B cell (primary cell): ENCODE measurements at regions not wholly inside any gene's neighbourhood (a gene's known extent, or its start where the extent isn't known, plus 50 kb on each side); places are given as distances from the start of the nearest gene placed in this dataset.

Experiments
- ATAC-seq: fragments of 200-7000 bp; cut with Tn5 transposase; one replicate; pipeline ENCODE4 v1.10.0; 2021; ENCODE audit warnings: low read depth, mild to moderate bottlenecking, moderate number of reproducible peaks, moderate library complexity
- CTCF ChIA-PET: fragments of 350-600 bp; sonication (Branson Sonifier 250); formaldehyde crosslinking; loops from one replicate; lab custom pipeline; 2021; ENCODE audit warnings: antibody characterized with exemption, inconsistent platforms; lab: Charles Lee
- POLR2A ChIA-PET: fragments of 350-600 bp; sonication (Branson Sonifier 250); formaldehyde crosslinking; loops from one replicate; lab custom pipeline; 2021; ENCODE audit warnings: antibody characterized with exemption; lab: Charles Lee
- DNase-seq: peaks from one replicate; pipeline ENCODE4 v3.0.0; 2013
- H2AFZ ChIP-seq: 2 replicates; pipeline ENCODE4 v1.6.1; 2012; ENCODE audit warnings: mild to moderate bottlenecking, low read depth, low read length; ENCODE audit not compliant: insufficient read depth, poor library complexity, severe bottlenecking
- H3K27ac ChIP-seq, 2 donors: 1 replicate in 1 of 2; 2 replicates in 1 of 2; pipeline ENCODE4 v1.5.1; 2012 to 2013; ENCODE audit warnings: low read length in 2 of 2, mild to moderate bottlenecking in 2 of 2, moderate library complexity in 1 of 2
- H3K27me3 ChIP-seq, 4 experiments: fragments of 200-600 bp in 1 of 4; sonication (generic) in 1 of 4; replicated peaks in 1 of 4; 1 replicate in 2 of 4; 2 replicates in 2 of 4; pipeline versions ENCODE4 v1.6.1 to v1.7.0; 2013 to 2016; ENCODE audit warnings: low read length in 3 of 4, mild to moderate bottlenecking in 2 of 4, mixed read lengths in 1 of 4, moderate library complexity in 1 of 4; ENCODE audit not compliant: insufficient read depth in 4 of 4, control insufficient read depth in 3 of 4; ENCODE audit errors: control extremely low read depth in 1 of 4
- H3K36me3 ChIP-seq, 2 experiments: replicated peaks in 1 of 2; 1 replicate in 1 of 2; 2 replicates in 1 of 2; pipeline versions ENCODE4 v1.6.1 to v1.7.1; 2013; ENCODE audit warnings: low read length in 1 of 2; ENCODE audit not compliant: insufficient read depth in 2 of 2, control insufficient read depth in 1 of 2; ENCODE audit errors: control extremely low read depth in 1 of 2, extremely low read depth in 1 of 2
- H3K4me1 ChIP-seq, 2 donors: fragments of 200-600 bp in 1 of 2; sonication (generic) in 1 of 2; 1 replicate in 1 of 2; 2 replicates in 1 of 2; pipeline versions ENCODE4 v1.5.1 to v1.6.1; 2013 to 2017; ENCODE audit warnings: low read length in 2 of 2; ENCODE audit not compliant: control insufficient read depth in 2 of 2, insufficient read depth in 2 of 2
- H3K4me2 ChIP-seq: replicated peaks from 2 replicates; pipeline ENCODE3; 2012; ENCODE audit warnings: mild to moderate bottlenecking, low read depth, low read length; ENCODE audit not compliant: poor library complexity, severe bottlenecking
- H3K4me3 ChIP-seq, 5 experiments: fragments of 200-600 bp in 1 of 5; sonication (generic) in 1 of 5; 1 replicate in 3 of 5; 2 replicates in 2 of 5; pipeline versions ENCODE4 v1.5.1 to v1.7.0; 2011 to 2016; ENCODE audit warnings: low read length in 4 of 5, mild to moderate bottlenecking in 4 of 5, low read depth in 2 of 5, control low read depth in 1 of 5, moderate library complexity in 1 of 5; ENCODE audit not compliant: insufficient read depth in 1 of 5; ENCODE audit errors: control extremely low read depth in 1 of 5, extremely low read depth in 1 of 5
- H3K79me2 ChIP-seq: fragments of 200-600 bp; sonication (generic); one replicate; pipeline ENCODE4 v1.6.0; 2016; ENCODE audit warnings: low read length; ENCODE audit not compliant: control insufficient read depth, insufficient read depth
- H3K9ac ChIP-seq: fragments of 200-600 bp; sonication (generic); 2 replicates; pipeline ENCODE4 v1.6.1; 2017; ENCODE audit warnings: mild to moderate bottlenecking, low read length, moderate library complexity
- H3K9me3 ChIP-seq, 3 donors: one replicate each; pipeline versions ENCODE4 v1.6.1 to v1.7.1; 2013; ENCODE audit warnings: low read length in 2 of 3; ENCODE audit not compliant: control insufficient read depth in 2 of 3, insufficient read depth in 1 of 3; ENCODE audit errors: control extremely low read depth in 1 of 3
- H4K20me1 ChIP-seq: 2 replicates; pipeline ENCODE4 v1.6.0; 2012; ENCODE audit warnings: mild to moderate bottlenecking, low read length; ENCODE audit not compliant: insufficient read depth, control insufficient read depth, poor library complexity, severe bottlenecking
- H3K27ac Mint-ChIP-seq: one replicate; pipeline ENCODE4 v1.8.0; 2021; ENCODE audit warnings: mixed read lengths
- H3K27me3 Mint-ChIP-seq: one replicate; pipeline ENCODE4 v1.8.0; 2021; ENCODE audit warnings: mixed read lengths
- H3K4me1 Mint-ChIP-seq: one replicate; pipeline ENCODE4 v1.8.0; 2021; ENCODE audit warnings: mixed read lengths
- H3K4me3 Mint-ChIP-seq: one replicate; pipeline ENCODE4 v1.8.0; 2021; ENCODE audit warnings: mixed read lengths
- H3K9me3 Mint-ChIP-seq: one replicate; pipeline ENCODE4 v1.8.0; 2022; ENCODE audit warnings: mixed read lengths; ENCODE audit not compliant: insufficient read depth
- EZH2 ChIP-seq: IDR thresholded peaks from 2 replicates; pipeline ENCODE4 v1.6.1; 2012; ENCODE audit warnings: borderline replicate concordance, low read depth, mild to moderate bottlenecking, moderate library complexity, low read length; ENCODE audit not compliant: insufficient read depth, poor library complexity, severe bottlenecking
- WGBS: methylation state at CpG from one replicate; pipeline ENCODE4 v1.1.5; 2013; ENCODE audit warnings: missing lambda C conversion rate; ENCODE audit not compliant: insufficient coverage; 5-methylcytosine and 5-hydroxymethylcytosine counted together
- intact Hi-C: fragments of 100-400 bp; cut with micrococcal nuclease; formaldehyde crosslinking; loops from one replicate; pipeline ENCODE4 v1.10.0; 2022
- TF ChIP-seq, protein P1 (sequence below): fragments of 200-600 bp; IDR thresholded peaks from one replicate; pipeline ENCODE4 v1.8.0; 2022; ENCODE audit warnings: antibody characterized with exemption, mild to moderate bottlenecking

DNA sequence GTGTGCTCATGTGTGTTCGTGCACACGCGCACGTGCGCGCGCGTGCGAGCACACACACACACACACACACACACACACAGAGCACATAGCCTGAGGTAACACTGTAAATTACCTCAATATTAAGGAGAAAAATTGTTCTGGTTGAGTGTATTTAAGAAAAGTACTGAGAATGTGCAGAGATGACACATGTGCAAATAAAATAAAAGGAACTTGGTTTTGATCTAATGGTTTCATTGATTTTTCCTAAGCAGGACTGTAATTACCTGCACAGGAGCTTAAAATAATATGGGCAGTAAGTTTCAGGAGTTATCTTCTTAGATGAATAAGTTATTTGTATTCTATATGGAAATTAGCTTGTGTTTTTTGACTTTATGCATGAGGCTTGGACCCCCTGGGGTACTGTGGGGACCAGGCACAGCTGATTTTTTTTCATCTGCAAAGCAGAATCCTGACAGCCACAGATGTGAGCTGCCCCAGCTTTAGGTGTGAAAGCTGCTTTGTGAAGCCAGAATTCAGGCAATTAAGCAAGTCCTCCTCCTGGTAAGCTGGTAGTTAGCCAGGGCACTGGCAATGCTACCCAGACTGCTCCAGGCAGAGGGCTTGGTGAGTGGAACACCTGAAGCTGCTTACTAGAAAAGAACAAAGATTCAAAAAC lies 1040.6 kb upstream of the CITED2 start:
- CTCF ChIA-PET, result no interaction called here
- no CpG with 5 or more reads among the region's 9 CpGs for WGBS
- POLR2A ChIA-PET, result no interaction called here
- intact Hi-C loops, result no loop called here
- H3K4me3 Mint-ChIP-seq, result no peak overlapping the region
- Histone ChIP-seq H3K4me2 (no peak overlapping the region), H4K20me1 (no peaks in the 10 kb centered on the region), H3K4me1 (no peaks in the 10 kb centered on the region), H3K36me3 (no peaks in the 10 kb centered on the region), H3K9ac (no peak overlapping the region), H3K9me3 (peaks cover 0 to 5% (median 0%) of the 10 kb centered on the region in 3 donors), H3K4me3 (no peak overlapping the region), H3K79me2 (no peaks in the 10 kb centered on the region), H3K27me3 (no peaks in the 10 kb centered on the region), H2AFZ (no peak overlapping the region), H3K27ac (no peak overlapping the region)
- H3K27me3 Mint-ChIP-seq, result peaks cover 4% of the 10 kb centered on the region
- TF ChIP-seq EZH2, result no peak
- TF ChIP-seq, protein P1, sequence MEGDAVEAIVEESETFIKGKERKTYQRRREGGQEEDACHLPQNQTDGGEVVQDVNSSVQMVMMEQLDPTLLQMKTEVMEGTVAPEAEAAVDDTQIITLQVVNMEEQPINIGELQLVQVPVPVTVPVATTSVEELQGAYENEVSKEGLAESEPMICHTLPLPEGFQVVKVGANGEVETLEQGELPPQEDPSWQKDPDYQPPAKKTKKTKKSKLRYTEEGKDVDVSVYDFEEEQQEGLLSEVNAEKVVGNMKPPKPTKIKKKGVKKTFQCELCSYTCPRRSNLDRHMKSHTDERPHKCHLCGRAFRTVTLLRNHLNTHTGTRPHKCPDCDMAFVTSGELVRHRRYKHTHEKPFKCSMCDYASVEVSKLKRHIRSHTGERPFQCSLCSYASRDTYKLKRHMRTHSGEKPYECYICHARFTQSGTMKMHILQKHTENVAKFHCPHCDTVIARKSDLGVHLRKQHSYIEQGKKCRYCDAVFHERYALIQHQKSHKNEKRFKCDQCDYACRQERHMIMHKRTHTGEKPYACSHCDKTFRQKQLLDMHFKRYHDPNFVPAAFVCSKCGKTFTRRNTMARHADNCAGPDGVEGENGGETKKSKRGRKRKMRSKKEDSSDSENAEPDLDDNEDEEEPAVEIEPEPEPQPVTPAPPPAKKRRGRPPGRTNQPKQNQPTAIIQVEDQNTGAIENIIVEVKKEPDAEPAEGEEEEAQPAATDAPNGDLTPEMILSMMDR, result no peak
- no peaks in the 10 kb centered on the region for H3K4me1 Mint-ChIP-seq
- ATAC-seq (no peak), DNase-seq (no peak)
- H3K9me3 Mint-ChIP-seq, result peaks cover 8% of the 10 kb centered on the region
- H3K27ac Mint-ChIP-seq, result no peak overlapping the region

DNA sequence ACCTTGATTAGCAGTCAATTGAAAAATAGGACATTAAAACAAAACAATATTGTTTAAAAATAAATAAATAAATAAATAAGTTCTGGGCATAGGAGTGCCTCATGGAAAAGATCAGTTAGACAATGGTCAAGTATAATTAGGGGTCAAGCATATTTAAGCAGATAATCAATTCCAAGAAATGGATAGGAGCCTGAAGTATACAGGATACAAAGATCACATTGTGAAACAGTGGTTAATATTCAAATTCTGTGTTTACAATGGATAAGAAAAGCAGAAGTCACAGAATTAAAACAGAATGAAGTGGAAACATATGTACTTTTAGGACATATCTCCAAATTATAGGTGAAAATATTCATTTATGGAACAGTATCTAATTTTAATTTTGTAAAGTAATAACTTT lies 1028.6 kb upstream of the CITED2 start:
- Histone ChIP-seq H3K27ac (no peak overlapping the region), H3K79me2 (no peaks in the 10 kb centered on the region), H3K27me3 (no peaks in the 10 kb centered on the region), H4K20me1 (no peaks in the 10 kb centered on the region), H3K4me3 (no peak overlapping the region), H3K9ac (no peak overlapping the region), H3K9me3 (no peaks in the 10 kb centered on the region), H3K4me2 (no peak overlapping the region), H2AFZ (no peak overlapping the region), H3K4me1 (no peaks in the 10 kb centered on the region), H3K36me3 (no peaks in the 10 kb centered on the region)
- intact Hi-C loops, result no loop called here
- H3K27ac Mint-ChIP-seq, result no peak overlapping the region
- DNase-seq, result no peak
- CTCF ChIA-PET, result no interaction called here
- no peak for ATAC-seq
- POLR2A ChIA-PET, result no interaction called here
- H3K4me1 Mint-ChIP-seq, result no peaks in the 10 kb centered on the region
- TF ChIP-seq EZH2, result no peak
- no peaks in the 10 kb centered on the region for H3K27me3 Mint-ChIP-seq
- no peak overlapping the region for H3K4me3 Mint-ChIP-seq
- H3K9me3 Mint-ChIP-seq, result no peaks in the 10 kb centered on the region
